WTC11 (cell line): ENCODE measurements at regions not wholly inside any gene's neighbourhood (a gene's known extent, or its start where the extent isn't known, plus 50 kb on each side); places are given as distances from the start of the nearest gene placed in this dataset.

Experiments
- CREM ChIP-seq: sonication (generic); formaldehyde crosslinking; IDR thresholded peaks from 2 replicates; pipeline ENCODE4 v1.8.1; 2022; ENCODE audit warnings: mild to moderate bottlenecking, missing genetic modification reagents, moderate library complexity
- TF ChIP-seq, protein P1 (sequence below): fragments of 200-600 bp; IDR thresholded peaks from 2 replicates; pipeline ENCODE4 v1.8.0; 2022; ENCODE audit warnings: antibody characterized with exemption
- TF ChIP-seq, protein P2 (sequence below): sonication (generic); formaldehyde crosslinking; IDR thresholded peaks from 2 replicates; pipeline ENCODE4 v1.8.0; 2022; ENCODE audit warnings: mild to moderate bottlenecking, missing genetic modification reagents

DNA sequence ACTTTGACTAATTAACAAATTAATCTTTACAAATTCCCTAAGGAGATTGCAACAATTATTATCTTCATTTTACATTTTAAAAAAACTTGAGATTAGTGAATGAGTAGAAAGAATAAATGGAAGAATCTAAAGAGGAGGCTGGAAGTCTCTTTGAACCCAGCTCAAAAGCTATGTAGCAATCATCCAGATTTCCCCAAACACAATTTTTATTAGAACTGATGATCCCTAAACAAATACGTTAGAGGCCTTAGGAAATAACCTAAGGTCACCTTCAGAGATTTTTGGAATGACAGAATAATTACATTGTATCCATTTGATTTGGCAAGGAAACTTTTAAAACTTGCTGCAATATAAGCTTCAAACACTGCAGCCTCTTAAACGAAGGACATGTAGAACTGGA is 242.4 kb upstream of the LYPLAL1 start:
- TF ChIP-seq, protein P1, sequence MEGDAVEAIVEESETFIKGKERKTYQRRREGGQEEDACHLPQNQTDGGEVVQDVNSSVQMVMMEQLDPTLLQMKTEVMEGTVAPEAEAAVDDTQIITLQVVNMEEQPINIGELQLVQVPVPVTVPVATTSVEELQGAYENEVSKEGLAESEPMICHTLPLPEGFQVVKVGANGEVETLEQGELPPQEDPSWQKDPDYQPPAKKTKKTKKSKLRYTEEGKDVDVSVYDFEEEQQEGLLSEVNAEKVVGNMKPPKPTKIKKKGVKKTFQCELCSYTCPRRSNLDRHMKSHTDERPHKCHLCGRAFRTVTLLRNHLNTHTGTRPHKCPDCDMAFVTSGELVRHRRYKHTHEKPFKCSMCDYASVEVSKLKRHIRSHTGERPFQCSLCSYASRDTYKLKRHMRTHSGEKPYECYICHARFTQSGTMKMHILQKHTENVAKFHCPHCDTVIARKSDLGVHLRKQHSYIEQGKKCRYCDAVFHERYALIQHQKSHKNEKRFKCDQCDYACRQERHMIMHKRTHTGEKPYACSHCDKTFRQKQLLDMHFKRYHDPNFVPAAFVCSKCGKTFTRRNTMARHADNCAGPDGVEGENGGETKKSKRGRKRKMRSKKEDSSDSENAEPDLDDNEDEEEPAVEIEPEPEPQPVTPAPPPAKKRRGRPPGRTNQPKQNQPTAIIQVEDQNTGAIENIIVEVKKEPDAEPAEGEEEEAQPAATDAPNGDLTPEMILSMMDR: no peak
- TF ChIP-seq, protein P2, sequence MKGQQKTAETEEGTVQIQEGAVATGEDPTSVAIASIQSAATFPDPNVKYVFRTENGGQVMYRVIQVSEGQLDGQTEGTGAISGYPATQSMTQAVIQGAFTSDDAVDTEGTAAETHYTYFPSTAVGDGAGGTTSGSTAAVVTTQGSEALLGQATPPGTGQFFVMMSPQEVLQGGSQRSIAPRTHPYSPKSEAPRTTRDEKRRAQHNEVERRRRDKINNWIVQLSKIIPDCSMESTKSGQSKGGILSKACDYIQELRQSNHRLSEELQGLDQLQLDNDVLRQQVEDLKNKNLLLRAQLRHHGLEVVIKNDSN (CRISPR knock-in tag): no peak
- TF ChIP-seq CREM (CRISPR knock-in tag): no peak
